ENCODE measurements at regions not wholly inside any gene's neighbourhood (a gene's known extent, or its start where the extent isn't known, plus 50 kb on each side); places are given as distances from the start of the nearest gene placed in this dataset.

GRCh38 chr10:91355998-91356397, 54.1 kb upstream of the HECTD2 start:
- Histone ChIP-seq H3K9ac (ENCODE audit: low read length) (no peak overlapping the region), H3K36me3 (ENCODE audit: control insufficient read depth in 1 of 2, insufficient read depth in 2 of 2, low read length in 2 of 2) (no peaks in the 10 kb centered on the region), H3K14ac (ENCODE audit: low read length) (no peak overlapping the region), H2AFZ (ENCODE audit: insufficient read depth, low read length, poor library complexity) (no peak overlapping the region), H3K18ac (ENCODE audit: low read length) (no peak overlapping the region), H3K79me1 (ENCODE audit: low read length) (no peaks in the 10 kb centered on the region), H3K23ac (ENCODE audit: low read length) (no peak overlapping the region), H3K79me2 (ENCODE audit: control insufficient read depth, insufficient read depth, low read length, poor library complexity) (no peaks in the 10 kb centered on the region), H4K8ac (ENCODE audit: low read depth, low read length) (no peak overlapping the region), H3K4ac (ENCODE audit: low read depth, low read length) (no peak overlapping the region), H3K27me3 (ENCODE audit: insufficient read depth, low read length) (no peaks in the 10 kb centered on the region), H3K4me3 (ENCODE audit: low read depth, low read length) (no peak overlapping the region), H2BK12ac (ENCODE audit: low read length) (no peak overlapping the region), H4K12ac (ENCODE audit: low read depth, low read length) (no peak overlapping the region), H2BK5ac (ENCODE audit: low read depth, low read length, poor library complexity) (no peak overlapping the region), H3K27ac (ENCODE audit: low read depth, low read length) (no peak overlapping the region), H4K91ac (ENCODE audit: low read depth, low read length) (no peak overlapping the region), H2AK5ac (ENCODE audit: low read length) (no peak overlapping the region), H3K9me3 (ENCODE audit: insufficient read depth, low read depth, low read length) (no peaks in the 10 kb centered on the region), H3K4me2 (ENCODE audit: low read length) (no peak overlapping the region), H3K4me1 (ENCODE audit: control insufficient read depth in 1 of 2, insufficient read depth in 2 of 2, low read length in 2 of 2) (no peaks in the 10 kb centered on the region), H2BK120ac (ENCODE audit: insufficient read depth, low read length, poor library complexity) (no peak overlapping the region)
- no peak for DNase-seq
- WGBS (ENCODE audit: extremely low coverage, insufficient coverage, insufficient read length), result no CpG with 5 or more reads among the region's 3 CpGs

GRCh38 chr10:91357497-91357896, 52.6 kb upstream of the HECTD2 start:
- H3K18ac ChIP-seq (ENCODE audit: low read length), result no peak overlapping the region
- no peaks in the 10 kb centered on the region for H3K79me2 ChIP-seq (ENCODE audit: control insufficient read depth, insufficient read depth, low read length, poor library complexity)
- no peaks in the 10 kb centered on the region for H3K4me1 ChIP-seq (ENCODE audit: control insufficient read depth in 1 of 2, insufficient read depth in 2 of 2, low read length in 2 of 2)
- H2BK120ac ChIP-seq (ENCODE audit: insufficient read depth, low read length, poor library complexity), result no peak overlapping the region
- no peak overlapping the region for H3K23ac ChIP-seq (ENCODE audit: low read length)
- no peaks in the 10 kb centered on the region for H3K27me3 ChIP-seq (ENCODE audit: insufficient read depth, low read length)
- no peak overlapping the region for H2AFZ ChIP-seq (ENCODE audit: insufficient read depth, low read length, poor library complexity)
- H3K36me3 ChIP-seq (ENCODE audit: control insufficient read depth in 1 of 2, insufficient read depth in 2 of 2, low read length in 2 of 2), result no peaks in the 10 kb centered on the region
- H3K9ac ChIP-seq (ENCODE audit: low read length), result no peak overlapping the region
- H3K4me3 ChIP-seq (ENCODE audit: low read depth, low read length), result no peak overlapping the region
- H3K9me3 ChIP-seq (ENCODE audit: insufficient read depth, low read depth, low read length), result no peaks in the 10 kb centered on the region
- no CpG with 5 or more reads among the region's 3 CpGs for WGBS (ENCODE audit: extremely low coverage, insufficient coverage, insufficient read length)
- H2AK5ac ChIP-seq (ENCODE audit: low read length), result no peak overlapping the region
- no peak overlapping the region for H2BK5ac ChIP-seq (ENCODE audit: low read depth, low read length, poor library complexity)
- no peak overlapping the region for H2BK12ac ChIP-seq (ENCODE audit: low read length)
- H4K8ac ChIP-seq (ENCODE audit: low read depth, low read length), result no peak overlapping the region
- H4K91ac ChIP-seq (ENCODE audit: low read depth, low read length), result no peak overlapping the region
- H3K4me2 ChIP-seq (ENCODE audit: low read length), result no peak overlapping the region
- H3K14ac ChIP-seq (ENCODE audit: low read length), result no peak overlapping the region
- no peak for DNase-seq
- no peaks in the 10 kb centered on the region for H3K79me1 ChIP-seq (ENCODE audit: low read length)
- no peak overlapping the region for H3K4ac ChIP-seq (ENCODE audit: low read depth, low read length)
- H3K27ac ChIP-seq (ENCODE audit: low read depth, low read length), result no peak overlapping the region
- no peak overlapping the region for H4K12ac ChIP-seq (ENCODE audit: low read depth, low read length)

Data from trophoblast cell (in vitro differentiated cells and primary cell).